D721Med (cell line): ENCODE measurements at regions not wholly inside any gene's neighbourhood (a gene's known extent, or its start where the extent isn't known, plus 50 kb on each side); places are given as distances from the start of the nearest gene placed in this dataset.
A peak's percentile ranks its signal among the peaks of the same experiment; 100 is the strongest.

Source experiments
- DNase-seq: peaks from one replicate; pipeline ENCODE4 v3.0.0; 2011; ENCODE audit warnings: low spot score; ENCODE audit not compliant: insufficient read length
- FAIRE-seq: peaks from 2 replicates; lab custom pipeline; 2011; peaks lifted over from hg19 to GRCh38; lab: Jason Lieb, UNC
- CTCF ChIP-seq: IDR thresholded peaks from 2 replicates; pipeline ENCODE4 v1.5.1; 2012; ENCODE audit warnings: mild to moderate bottlenecking, control low read depth; ENCODE audit not compliant: insufficient read depth; ENCODE audit errors: missing control alignments

DNA sequence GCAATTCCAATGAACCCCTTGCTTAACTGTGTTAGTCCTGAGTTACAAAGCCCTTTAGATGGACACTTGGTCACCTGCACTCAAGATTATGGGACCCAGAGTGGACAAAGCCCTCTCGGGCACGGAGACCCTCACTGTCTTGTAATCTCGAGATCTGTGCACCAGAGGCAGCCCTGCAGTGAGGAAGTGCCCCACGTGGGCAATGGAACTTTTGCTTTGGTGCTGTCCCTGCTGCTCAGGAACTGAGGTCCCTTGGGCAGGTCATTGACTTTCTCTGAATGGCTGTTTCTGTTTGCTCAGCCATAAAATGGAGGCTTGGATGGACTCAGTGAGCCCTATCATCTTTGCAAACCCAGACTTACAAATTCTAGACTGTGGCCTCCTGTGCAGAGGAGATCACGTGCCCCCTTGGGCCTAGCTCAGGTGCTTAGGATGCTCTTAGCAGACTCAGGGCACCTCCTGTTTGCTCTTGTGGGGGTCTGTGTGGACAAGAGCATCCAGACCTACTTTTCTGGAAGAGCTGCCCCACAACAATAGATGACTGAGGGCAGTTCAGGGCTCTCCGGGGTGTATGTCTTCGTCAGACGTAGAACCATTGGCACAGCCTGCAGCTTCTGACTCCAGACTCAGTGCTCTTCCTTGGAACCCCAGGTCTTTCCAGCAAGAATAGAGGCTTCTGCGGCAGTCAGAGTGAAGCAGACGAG lies 94.5 kb upstream of the HS6ST1 start:
- no peak for TF ChIP-seq CTCF
- DNase-seq (no peak), FAIRE-seq (no peak)

DNA sequence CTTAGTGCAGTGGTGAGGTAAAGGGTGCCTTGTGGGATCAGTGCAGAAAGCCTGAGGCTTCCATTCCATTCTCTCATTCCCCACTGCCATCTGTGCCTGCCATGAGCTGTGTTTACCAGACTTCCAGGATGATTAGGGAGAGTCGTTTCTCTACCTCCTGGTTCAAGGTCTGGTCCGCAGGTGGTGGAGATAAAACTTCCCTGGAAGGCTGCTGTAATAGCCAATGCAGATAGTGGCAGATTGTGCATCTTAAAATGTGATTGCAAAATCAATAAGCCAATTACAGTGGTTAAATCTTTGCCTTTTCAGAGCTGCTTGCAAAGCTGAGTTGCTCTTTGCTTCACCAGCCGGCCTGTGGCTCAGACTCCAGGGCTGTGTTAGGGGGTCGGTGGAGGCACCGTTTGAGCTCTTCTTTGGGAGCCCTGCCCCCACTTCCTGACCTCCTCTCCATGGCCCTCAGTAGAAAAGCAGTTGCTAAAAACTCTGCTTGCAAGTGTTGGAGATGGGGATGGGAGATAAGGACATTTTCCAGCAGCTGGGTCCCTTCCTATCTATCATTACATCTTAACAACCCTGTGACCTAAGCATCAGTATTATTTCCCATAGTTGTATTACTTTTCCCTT lies 95.2 kb upstream of the HS6ST1 start:
- DNase-seq = peak; percentile 65
- no peak for TF ChIP-seq CTCF
- FAIRE-seq = peak; percentile 55

DNA sequence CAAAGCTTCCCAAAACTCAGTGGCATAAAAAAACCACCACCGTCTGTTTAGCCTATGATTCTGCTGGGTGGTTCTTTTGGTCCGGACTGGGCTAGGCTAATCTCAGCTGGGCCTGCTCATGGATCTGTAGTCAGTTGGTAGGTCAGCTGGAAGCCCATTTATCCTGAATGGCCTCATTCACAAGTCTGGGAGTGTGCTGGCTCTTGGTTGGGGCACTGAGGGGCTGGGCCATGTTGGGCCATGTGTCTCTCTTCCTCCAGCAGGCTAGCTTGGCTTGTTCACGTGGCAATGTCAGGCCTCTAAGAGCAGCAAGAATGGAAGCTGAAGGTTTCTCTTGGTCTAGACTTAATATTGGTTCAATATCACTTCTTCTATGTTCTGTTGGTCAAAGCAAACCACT lies 95.7 kb upstream of the HS6ST1 start:
- FAIRE-seq (no peak), DNase-seq (no peak)
- TF ChIP-seq CTCF = no peak

- no peak for FAIRE-seq
- no peak for DNase-seq
- TF ChIP-seq CTCF = no peak
Observed at GRCh38 chr2:128414946-128415778, 96.5 kb upstream of the HS6ST1 start.

- DNase-seq (no peak), FAIRE-seq (no peak)
- TF ChIP-seq CTCF = no peak
Observed at GRCh38 chr2:128415779-128416061, 97.1 kb upstream of the HS6ST1 start.

DNA sequence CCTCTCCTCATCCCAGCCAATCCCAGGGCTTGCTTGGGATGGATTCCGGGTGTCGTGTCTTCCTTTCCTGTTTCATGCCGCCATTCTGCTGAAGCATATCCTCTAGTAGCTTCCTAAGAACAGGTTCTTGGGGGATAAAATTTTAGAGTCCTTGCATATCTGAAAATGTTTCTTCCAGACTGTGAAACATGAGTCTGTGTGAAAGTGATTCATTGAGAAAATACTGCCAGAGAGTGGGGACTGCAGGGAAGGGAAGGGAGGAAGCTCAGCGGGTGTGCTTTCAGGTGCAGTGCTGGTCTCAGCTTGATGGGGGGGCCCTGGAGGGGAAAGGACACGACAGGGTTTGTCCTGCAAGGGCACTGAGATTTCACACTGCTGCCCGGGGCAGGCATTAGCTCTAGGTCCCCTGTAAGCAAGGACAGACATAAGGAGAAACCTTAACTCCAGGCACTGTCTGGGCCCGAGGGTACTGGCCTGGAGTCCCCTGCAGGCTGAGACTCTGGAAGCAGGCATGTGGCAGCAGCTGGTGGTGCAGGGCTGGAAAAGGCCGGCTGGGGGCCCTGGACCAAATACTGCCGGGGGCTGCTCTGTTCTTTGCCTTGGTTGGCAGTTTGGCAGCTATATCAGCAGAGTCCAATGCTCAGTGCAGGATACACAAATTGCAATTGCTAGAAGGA lies 97.6 kb upstream of the HS6ST1 start:
- DNase-seq (no peak), FAIRE-seq (no peak)
- no peak for TF ChIP-seq CTCF
